CD4-positive, CD25-positive, alpha-beta regulatory T cell (primary cell): ENCODE measurements at regions not wholly inside any gene's neighbourhood (a gene's known extent, or its start where the extent isn't known, plus 50 kb on each side); places are given as distances from the start of the nearest gene placed in this dataset.

Experiments
- ATAC-seq, 2 donors: fragments of 150-1000 bp; cut with Tn5 transposase; one replicate each; pipeline ENCODE4 v1.10.0; 2021; ENCODE audit warnings: low read depth in 2 of 2, moderate number of reproducible peaks in 2 of 2, moderate library complexity in 1 of 2
- DNase-seq, 3 donors: peaks; one replicate each; pipeline versions ENCODE4 v3.0.0 to v3.0.0-alpha.2; 2012 to 2022; ENCODE audit warnings: mixed read lengths in 1 of 3
- H3K27ac ChIP-seq: one replicate; pipeline ENCODE4 v1.7.0; 2013; ENCODE audit warnings: mild to moderate bottlenecking, low read length; ENCODE audit not compliant: insufficient read depth, poor library complexity, severe bottlenecking
- H3K27me3 ChIP-seq: one replicate; pipeline ENCODE4 v1.7.0; 2013; ENCODE audit warnings: low read length; ENCODE audit not compliant: control insufficient read depth, insufficient read depth
- H3K36me3 ChIP-seq: one replicate; pipeline ENCODE4 v1.7.0; 2013; ENCODE audit warnings: mild to moderate bottlenecking, low read length, moderate library complexity; ENCODE audit not compliant: control insufficient read depth, insufficient read depth
- H3K4me1 ChIP-seq: 2 replicates; pipeline ENCODE4 v1.7.0; 2013; ENCODE audit warnings: mild to moderate bottlenecking, low read length; ENCODE audit not compliant: insufficient read depth, control insufficient read depth, poor library complexity, severe bottlenecking
- H3K4me3 ChIP-seq: one replicate; pipeline ENCODE4 v1.7.0; 2013; ENCODE audit warnings: low read depth, mild to moderate bottlenecking, low read length, moderate library complexity
- H3K9me3 ChIP-seq, 2 experiments: 1 replicate in 1 of 2; 2 replicates in 1 of 2; pipeline ENCODE4 v1.7.0; 2013; ENCODE audit warnings: low read length in 2 of 2, mild to moderate bottlenecking in 1 of 2, moderate library complexity in 1 of 2; ENCODE audit not compliant: control insufficient read depth in 2 of 2
- H3K27ac Mint-ChIP-seq, 3 donors: one replicate each; pipeline ENCODE4 v1.8.0; 2020 to 2022; ENCODE audit warnings: mild to moderate bottlenecking in 3 of 3, mixed read lengths in 3 of 3, moderate library complexity in 2 of 3
- H3K27me3 Mint-ChIP-seq: one replicate; pipeline ENCODE4 v1.8.0; 2022; ENCODE audit warnings: mild to moderate bottlenecking, mixed read lengths
- H3K36me3 Mint-ChIP-seq: one replicate; pipeline ENCODE4 v1.8.0; 2020; ENCODE audit warnings: mixed read lengths
- H3K4me1 Mint-ChIP-seq, 4 donors: one replicate each; pipeline ENCODE4 v1.8.0; 2020 to 2022; ENCODE audit warnings: mixed read lengths in 4 of 4, mild to moderate bottlenecking in 1 of 4
- H3K4me3 Mint-ChIP-seq, 4 donors: one replicate each; pipeline ENCODE4 v1.8.0; 2020 to 2022; ENCODE audit warnings: mild to moderate bottlenecking in 4 of 4, mixed read lengths in 4 of 4, moderate library complexity in 3 of 4
- H3K9me3 Mint-ChIP-seq, 7 donors: one replicate each; pipeline ENCODE4 v1.8.0; 2020 to 2022; ENCODE audit warnings: mixed read lengths in 7 of 7, mild to moderate bottlenecking in 3 of 7, moderate library complexity in 2 of 7

GRCh38 chr5:97846643-97847042 is 663.6 kb upstream of the RIOK2 start:
- Histone ChIP-seq H3K4me3 (no peak overlapping the region), H3K4me1 (no peaks in the 10 kb centered on the region), H3K27me3 (no peaks in the 10 kb centered on the region), H3K36me3 (no peaks in the 10 kb centered on the region), H3K9me3 (no peaks in the 10 kb centered on the region), H3K27ac (no peak overlapping the region)
- Mint-ChIP-seq H3K27ac (no peak overlapping the region), H3K36me3 (no peaks in the 10 kb centered on the region), H3K4me3 (no peak overlapping the region), H3K9me3 (peaks cover 0 to 1% (median 0%) of the 10 kb centered on the region in 7 donors), H3K4me1 (no peaks in the 10 kb centered on the region), H3K27me3 (peaks cover 4% of the 10 kb centered on the region)
- ATAC-seq (no peak), DNase-seq (no peak)

GRCh38 chr5:97847920-97848631 is 665.0 kb upstream of the RIOK2 start:
- Mint-ChIP-seq H3K9me3 (peaks cover 0 to 1% (median 0%) of the 10 kb centered on the region in 7 donors), H3K27me3 (peaks cover 4% of the 10 kb centered on the region), H3K4me1 (no peaks in the 10 kb centered on the region), H3K4me3 (no peak overlapping the region), H3K36me3 (no peaks in the 10 kb centered on the region), H3K27ac (no peak overlapping the region)
- DNase-seq (no peak), ATAC-seq (no peak)
- H3K4me3 ChIP-seq: no peak overlapping the region
- no peaks in the 10 kb centered on the region for H3K27me3 ChIP-seq
- no peaks in the 10 kb centered on the region for H3K9me3 ChIP-seq
- no peaks in the 10 kb centered on the region for H3K4me1 ChIP-seq
- no peak overlapping the region for H3K27ac ChIP-seq
- H3K36me3 ChIP-seq: no peaks in the 10 kb centered on the region

DNA sequence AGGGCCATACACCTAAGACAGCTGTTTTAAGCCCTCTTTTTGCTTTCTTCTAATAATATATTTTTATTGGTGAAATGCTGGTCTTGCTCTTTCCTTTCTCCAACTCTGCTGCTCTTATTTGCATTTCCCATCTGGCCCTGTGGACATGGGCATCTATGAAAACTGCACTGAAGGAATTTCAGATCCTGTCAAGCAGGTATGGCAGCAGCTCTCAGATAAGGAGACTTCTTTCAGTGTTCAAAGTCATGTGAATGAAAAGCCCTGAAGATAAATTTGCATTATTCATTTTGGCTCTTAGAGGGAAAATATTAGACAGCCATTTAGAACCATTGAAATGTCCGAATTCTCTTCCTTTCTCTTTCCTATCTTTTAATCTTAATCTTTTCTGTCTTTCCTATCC is 668.0 kb upstream of the RIOK2 start:
- ATAC-seq (no peak), DNase-seq (no peak)
- Mint-ChIP-seq H3K4me1 (no peaks in the 10 kb centered on the region), H3K27me3 (peaks cover 4% of the 10 kb centered on the region), H3K36me3 (no peaks in the 10 kb centered on the region), H3K27ac (no peak overlapping the region), H3K9me3 (peaks cover 0 to 7% (median 0%) of the 10 kb centered on the region in 7 donors), H3K4me3 (no peak overlapping the region)
- H3K27me3 ChIP-seq: no peaks in the 10 kb centered on the region
- H3K9me3 ChIP-seq: no peaks in the 10 kb centered on the region
- no peak overlapping the region for H3K4me3 ChIP-seq
- H3K4me1 ChIP-seq: no peaks in the 10 kb centered on the region
- no peak overlapping the region for H3K27ac ChIP-seq
- no peaks in the 10 kb centered on the region for H3K36me3 ChIP-seq

DNA sequence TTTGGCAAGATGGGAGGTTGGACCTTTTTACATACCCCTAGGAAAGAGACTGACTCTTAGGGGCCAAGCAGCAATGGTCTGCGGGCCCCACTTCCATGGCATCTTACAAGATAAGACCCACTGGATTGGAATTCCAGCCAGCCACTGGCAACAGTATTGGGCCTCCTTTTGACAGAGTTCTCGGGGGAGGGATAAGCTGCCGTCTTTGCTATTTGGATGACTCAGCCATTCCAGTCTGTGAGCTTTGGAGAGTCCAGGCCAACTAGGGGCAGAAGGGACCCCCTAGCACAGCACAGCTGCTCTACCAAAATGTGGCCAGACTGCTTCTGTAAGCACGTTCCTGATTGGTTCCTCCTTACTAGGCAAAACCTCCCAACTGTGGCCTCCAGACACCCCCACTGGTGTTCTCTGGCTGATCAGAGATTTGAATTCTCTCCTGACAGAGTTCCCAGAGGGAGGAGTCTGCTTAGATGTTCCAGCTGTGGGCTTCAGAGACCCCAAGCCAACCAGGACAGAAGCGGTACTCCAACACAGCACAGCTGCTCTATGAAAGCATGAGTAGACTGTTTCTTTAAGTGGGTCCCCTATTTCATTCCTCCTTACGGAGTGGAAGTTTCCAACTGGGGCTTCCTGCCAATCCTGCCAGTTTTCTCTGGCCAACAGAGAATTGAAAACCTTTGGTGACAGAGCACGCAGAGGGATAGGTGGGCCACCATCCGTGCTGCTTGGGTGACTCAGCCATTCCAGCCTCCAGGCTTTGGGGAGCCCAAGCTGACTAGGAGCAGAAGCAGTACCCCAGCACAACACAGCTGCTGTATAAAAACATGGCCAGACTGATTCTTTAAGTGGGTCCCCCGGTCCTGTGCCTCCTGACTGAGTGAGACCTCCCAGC is 672.1 kb upstream of the RIOK2 start:
- no peak for ATAC-seq
- H3K36me3 Mint-ChIP-seq: no peaks in the 10 kb centered on the region
- H3K27ac Mint-ChIP-seq: no peak overlapping the region
- H3K4me1 Mint-ChIP-seq: no peaks in the 10 kb centered on the region
- no peak overlapping the region for H3K4me3 Mint-ChIP-seq
- Histone ChIP-seq H3K9me3 (no peaks in the 10 kb centered on the region), H3K36me3 (no peaks in the 10 kb centered on the region), H3K27ac (no peak overlapping the region), H3K4me1 (no peaks in the 10 kb centered on the region), H3K27me3 (no peaks in the 10 kb centered on the region), H3K4me3 (no peak overlapping the region)
- H3K9me3 Mint-ChIP-seq: peaks cover 0 to 12% (median 3%) of the 10 kb centered on the region in 7 donors
- no peak for DNase-seq
- no peaks in the 10 kb centered on the region for H3K27me3 Mint-ChIP-seq

GRCh38 chr5:97874491-97874890 is 691.4 kb upstream of the RIOK2 start:
- Histone ChIP-seq H3K9me3 (no peaks in the 10 kb centered on the region), H3K4me3 (no peak overlapping the region), H3K27me3 (no peaks in the 10 kb centered on the region), H3K36me3 (no peaks in the 10 kb centered on the region), H3K27ac (no peak overlapping the region), H3K4me1 (no peaks in the 10 kb centered on the region)
- no peak overlapping the region for H3K4me3 Mint-ChIP-seq
- no peaks in the 10 kb centered on the region for H3K4me1 Mint-ChIP-seq
- no peak overlapping the region for H3K27ac Mint-ChIP-seq
- DNase-seq (no peak), ATAC-seq (no peak)
- peaks cover 0 to 2% (median 0%) of the 10 kb centered on the region in 7 donors for H3K9me3 Mint-ChIP-seq
- H3K36me3 Mint-ChIP-seq: no peaks in the 10 kb centered on the region
- H3K27me3 Mint-ChIP-seq: no peaks in the 10 kb centered on the region

DNA sequence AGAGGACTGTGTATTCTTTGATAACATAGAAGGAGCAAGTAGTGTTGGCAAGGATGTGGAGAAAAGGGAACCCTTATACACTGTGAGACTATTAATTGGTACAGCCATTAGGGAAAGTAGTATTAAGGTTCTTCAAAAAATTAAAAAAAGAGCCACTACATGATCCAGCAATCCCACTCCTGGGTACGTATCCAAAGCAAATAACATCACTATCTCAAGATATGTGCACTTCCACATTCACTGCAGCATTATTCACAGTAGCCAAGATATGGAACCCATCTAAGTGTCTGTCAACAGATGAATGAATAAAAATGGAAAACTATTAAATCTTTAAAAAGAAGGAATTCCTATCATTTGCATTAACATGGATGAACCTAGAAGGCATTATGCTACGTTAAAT is 693.2 kb upstream of the RIOK2 start:
- Histone ChIP-seq H3K27me3 (no peaks in the 10 kb centered on the region), H3K27ac (no peak overlapping the region), H3K4me3 (no peak overlapping the region), H3K36me3 (no peaks in the 10 kb centered on the region), H3K9me3 (no peaks in the 10 kb centered on the region), H3K4me1 (no peaks in the 10 kb centered on the region)
- no peak overlapping the region for H3K27ac Mint-ChIP-seq
- no peaks in the 10 kb centered on the region for H3K4me1 Mint-ChIP-seq
- no peaks in the 10 kb centered on the region for H3K36me3 Mint-ChIP-seq
- H3K4me3 Mint-ChIP-seq: no peak overlapping the region
- ATAC-seq (no peak), DNase-seq (no peak)
- no peaks in the 10 kb centered on the region for H3K27me3 Mint-ChIP-seq
- H3K9me3 Mint-ChIP-seq: no peaks in the 10 kb centered on the region

- Mint-ChIP-seq H3K36me3 (no peaks in the 10 kb centered on the region), H3K27me3 (no peaks in the 10 kb centered on the region), H3K27ac (no peak overlapping the region), H3K9me3 (no peaks in the 10 kb centered on the region), H3K4me1 (no peaks in the 10 kb centered on the region), H3K4me3 (no peak overlapping the region)
- no peaks in the 10 kb centered on the region for H3K9me3 ChIP-seq
- no peaks in the 10 kb centered on the region for H3K36me3 ChIP-seq
- DNase-seq (no peak), ATAC-seq (no peak)
- H3K4me3 ChIP-seq: no peak overlapping the region
- H3K4me1 ChIP-seq: no peaks in the 10 kb centered on the region
- H3K27ac ChIP-seq: no peak overlapping the region
- no peaks in the 10 kb centered on the region for H3K27me3 ChIP-seq
These were observed 694.5 kb upstream of the RIOK2 start for GRCh38 chr5:97877588-97877987.
